Neural cell (in vitro differentiated cells): ENCODE measurements at regions not wholly inside any gene's neighbourhood (a gene's known extent, or its start where the extent isn't known, plus 50 kb on each side); places are given as distances from the start of the nearest gene placed in this dataset.

ENCODE experiments used
- EP300 ChIP-seq: fragments of 450-650 bp; conservative IDR thresholded peaks from 2 replicates; pipeline ENCODE4 v1.6.1; 2014; ENCODE audit warnings: antibody characterized with exemption, mild to moderate bottlenecking, moderate library complexity; ENCODE audit not compliant: poor library complexity, severe bottlenecking
- EZH2 ChIP-seq: fragments of 200-600, 300-800 bp; shearing (Covaris generic), sonication (generic); IDR thresholded peaks from 2 replicates; pipeline ENCODE4 v1.6.1; 2014; ENCODE audit warnings: antibody characterized with exemption, low read length, borderline replicate concordance, mild to moderate bottlenecking; ENCODE audit not compliant: insufficient read depth, poor library complexity, severe bottlenecking
- POLR2AphosphoS5 ChIP-seq: IDR thresholded peaks from 2 replicates; pipeline ENCODE4 v1.6.1; 2012
- RAD21 ChIP-seq: fragments of 450-650 bp; conservative IDR thresholded peaks from 2 replicates; pipeline ENCODE4 v1.6.1; 2014; ENCODE audit warnings: antibody characterized with exemption, mild to moderate bottlenecking, moderate library complexity
- TAF1 ChIP-seq: IDR thresholded peaks from 2 replicates; pipeline ENCODE4 v1.6.1; 2012; ENCODE audit warnings: low read depth
- TF ChIP-seq, protein P1 (sequence below): fragments of 450-650 bp; IDR thresholded peaks from 2 replicates; pipeline ENCODE4 v1.5.1; 2014; ENCODE audit warnings: antibody characterized with exemption, mild to moderate bottlenecking, moderate library complexity; ENCODE audit not compliant: poor library complexity, severe bottlenecking
- TF ChIP-seq, protein P2 (sequence below): IDR thresholded peaks from 2 replicates; pipeline ENCODE4 v1.6.1; 2012; ENCODE audit warnings: borderline replicate concordance

DNA sequence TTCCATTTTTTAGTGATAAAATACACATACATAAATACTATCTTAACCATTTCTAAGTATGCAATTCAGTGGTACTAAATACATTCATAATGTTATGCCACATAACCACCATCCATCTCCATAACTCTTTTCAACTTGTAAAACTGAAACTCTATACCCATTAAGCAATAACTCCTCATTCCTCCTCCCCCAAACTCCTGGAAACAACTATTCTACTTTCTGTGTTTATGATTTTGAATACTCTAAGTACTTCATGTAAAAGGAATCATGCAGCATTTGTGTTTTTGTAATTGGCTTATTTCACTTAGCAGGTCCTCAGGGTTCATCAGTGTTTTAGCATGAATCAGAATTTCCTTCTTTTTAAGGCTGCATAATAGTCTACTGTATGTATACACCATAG lies 131.8 kb downstream of the TES start:
- TF ChIP-seq, protein P1, sequence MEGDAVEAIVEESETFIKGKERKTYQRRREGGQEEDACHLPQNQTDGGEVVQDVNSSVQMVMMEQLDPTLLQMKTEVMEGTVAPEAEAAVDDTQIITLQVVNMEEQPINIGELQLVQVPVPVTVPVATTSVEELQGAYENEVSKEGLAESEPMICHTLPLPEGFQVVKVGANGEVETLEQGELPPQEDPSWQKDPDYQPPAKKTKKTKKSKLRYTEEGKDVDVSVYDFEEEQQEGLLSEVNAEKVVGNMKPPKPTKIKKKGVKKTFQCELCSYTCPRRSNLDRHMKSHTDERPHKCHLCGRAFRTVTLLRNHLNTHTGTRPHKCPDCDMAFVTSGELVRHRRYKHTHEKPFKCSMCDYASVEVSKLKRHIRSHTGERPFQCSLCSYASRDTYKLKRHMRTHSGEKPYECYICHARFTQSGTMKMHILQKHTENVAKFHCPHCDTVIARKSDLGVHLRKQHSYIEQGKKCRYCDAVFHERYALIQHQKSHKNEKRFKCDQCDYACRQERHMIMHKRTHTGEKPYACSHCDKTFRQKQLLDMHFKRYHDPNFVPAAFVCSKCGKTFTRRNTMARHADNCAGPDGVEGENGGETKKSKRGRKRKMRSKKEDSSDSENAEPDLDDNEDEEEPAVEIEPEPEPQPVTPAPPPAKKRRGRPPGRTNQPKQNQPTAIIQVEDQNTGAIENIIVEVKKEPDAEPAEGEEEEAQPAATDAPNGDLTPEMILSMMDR: no peak
- no peak for TF ChIP-seq EP300
- no peak for TF ChIP-seq EZH2
- TF ChIP-seq TAF1: no peak
- TF ChIP-seq POLR2AphosphoS5: no peak
- TF ChIP-seq RAD21: no peak
- TF ChIP-seq, protein P2, sequence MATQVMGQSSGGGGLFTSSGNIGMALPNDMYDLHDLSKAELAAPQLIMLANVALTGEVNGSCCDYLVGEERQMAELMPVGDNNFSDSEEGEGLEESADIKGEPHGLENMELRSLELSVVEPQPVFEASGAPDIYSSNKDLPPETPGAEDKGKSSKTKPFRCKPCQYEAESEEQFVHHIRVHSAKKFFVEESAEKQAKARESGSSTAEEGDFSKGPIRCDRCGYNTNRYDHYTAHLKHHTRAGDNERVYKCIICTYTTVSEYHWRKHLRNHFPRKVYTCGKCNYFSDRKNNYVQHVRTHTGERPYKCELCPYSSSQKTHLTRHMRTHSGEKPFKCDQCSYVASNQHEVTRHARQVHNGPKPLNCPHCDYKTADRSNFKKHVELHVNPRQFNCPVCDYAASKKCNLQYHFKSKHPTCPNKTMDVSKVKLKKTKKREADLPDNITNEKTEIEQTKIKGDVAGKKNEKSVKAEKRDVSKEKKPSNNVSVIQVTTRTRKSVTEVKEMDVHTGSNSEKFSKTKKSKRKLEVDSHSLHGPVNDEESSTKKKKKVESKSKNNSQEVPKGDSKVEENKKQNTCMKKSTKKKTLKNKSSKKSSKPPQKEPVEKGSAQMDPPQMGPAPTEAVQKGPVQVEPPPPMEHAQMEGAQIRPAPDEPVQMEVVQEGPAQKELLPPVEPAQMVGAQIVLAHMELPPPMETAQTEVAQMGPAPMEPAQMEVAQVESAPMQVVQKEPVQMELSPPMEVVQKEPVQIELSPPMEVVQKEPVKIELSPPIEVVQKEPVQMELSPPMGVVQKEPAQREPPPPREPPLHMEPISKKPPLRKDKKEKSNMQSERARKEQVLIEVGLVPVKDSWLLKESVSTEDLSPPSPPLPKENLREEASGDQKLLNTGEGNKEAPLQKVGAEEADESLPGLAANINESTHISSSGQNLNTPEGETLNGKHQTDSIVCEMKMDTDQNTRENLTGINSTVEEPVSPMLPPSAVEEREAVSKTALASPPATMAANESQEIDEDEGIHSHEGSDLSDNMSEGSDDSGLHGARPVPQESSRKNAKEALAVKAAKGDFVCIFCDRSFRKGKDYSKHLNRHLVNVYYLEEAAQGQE: no peak
